HG03575 (cell line): ENCODE measurements at regions not wholly inside any gene's neighbourhood (a gene's known extent, or its start where the extent isn't known, plus 50 kb on each side); places are given as distances from the start of the nearest gene placed in this dataset.

ENCODE experiments used
- ATAC-seq: cut with Tn5 transposase; IDR thresholded peaks from one replicate; pipeline ENCODE4 v1.9.1; 2021; ENCODE audit not compliant: unreplicated experiment, insufficient number of reproducible peaks, low FRiP score; ENCODE audit errors: extremely low read depth

DNA sequence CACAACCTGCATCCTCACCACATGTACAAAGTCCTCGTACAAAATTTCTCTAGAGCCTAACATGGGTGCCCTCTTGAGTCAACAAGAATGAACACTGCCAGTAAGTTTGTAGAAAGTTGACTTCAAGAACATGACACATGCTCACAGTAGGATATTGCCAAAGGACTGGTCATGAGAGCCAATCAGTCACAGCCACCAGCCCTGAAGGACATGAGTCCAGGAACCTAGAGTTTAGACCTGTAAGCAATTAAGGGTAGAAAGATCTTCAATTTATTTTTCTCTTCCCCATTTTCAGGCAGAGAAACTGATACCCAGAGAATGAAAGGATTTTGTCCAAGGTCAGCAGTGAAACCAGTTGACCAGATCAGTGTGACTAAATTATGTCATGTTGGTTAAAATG lies 96.1 kb downstream of the MAFB start:
- no peak for ATAC-seq

DNA sequence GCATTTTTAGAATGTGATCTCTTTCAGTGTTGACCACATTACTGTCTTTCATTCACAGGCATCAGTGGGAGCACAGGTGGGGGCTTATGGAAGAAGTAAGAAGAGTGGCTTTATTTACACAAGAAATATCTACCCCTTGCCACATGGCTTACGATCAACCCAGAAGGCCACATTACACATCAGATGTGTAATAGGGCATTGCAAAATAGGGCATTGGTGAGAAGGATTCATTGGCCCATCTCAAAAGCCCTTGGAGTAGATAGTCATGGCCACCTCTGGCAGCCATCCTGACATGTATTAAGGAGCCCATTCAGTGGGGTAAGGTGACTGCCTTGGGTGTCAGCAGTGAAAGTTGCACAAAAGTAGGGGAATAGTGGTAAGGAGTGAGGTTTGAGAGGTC lies 97.5 kb downstream of the MAFB start:
- ATAC-seq, result no peak

- no peak for ATAC-seq
Measured at GRCh38 chr20:40591119-40591518, 97.9 kb downstream of the MAFB start.

DNA sequence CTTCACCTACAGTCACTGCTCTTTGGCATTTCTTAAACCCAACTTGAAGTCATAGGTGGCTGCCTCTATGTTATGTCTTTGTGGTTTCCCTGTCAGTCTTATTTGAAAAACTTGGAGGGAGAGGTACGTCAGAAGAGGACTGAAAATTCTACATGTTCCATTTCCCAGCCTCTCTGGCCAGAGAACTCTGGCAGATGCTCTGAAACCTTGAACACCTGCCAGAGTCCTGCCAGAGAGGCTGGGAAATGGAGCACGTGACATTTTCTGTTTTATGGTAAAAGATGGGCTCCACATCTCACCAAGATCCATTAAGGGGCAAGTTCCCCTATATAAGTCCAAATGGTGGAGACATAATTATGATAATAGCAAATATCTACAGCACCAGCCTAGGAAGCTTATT lies 99.5 kb downstream of the MAFB start:
- ATAC-seq, result no peak

- ATAC-seq, result no peak
Measured at GRCh38 chr20:40588891-40589290, 100.1 kb downstream of the MAFB start.

- ATAC-seq, result no peak
Measured at GRCh38 chr20:40587038-40587437, 102.0 kb downstream of the MAFB start.

- no peak for ATAC-seq
Measured at GRCh38 chr20:40584130-40584809, 104.8 kb downstream of the MAFB start.

DNA sequence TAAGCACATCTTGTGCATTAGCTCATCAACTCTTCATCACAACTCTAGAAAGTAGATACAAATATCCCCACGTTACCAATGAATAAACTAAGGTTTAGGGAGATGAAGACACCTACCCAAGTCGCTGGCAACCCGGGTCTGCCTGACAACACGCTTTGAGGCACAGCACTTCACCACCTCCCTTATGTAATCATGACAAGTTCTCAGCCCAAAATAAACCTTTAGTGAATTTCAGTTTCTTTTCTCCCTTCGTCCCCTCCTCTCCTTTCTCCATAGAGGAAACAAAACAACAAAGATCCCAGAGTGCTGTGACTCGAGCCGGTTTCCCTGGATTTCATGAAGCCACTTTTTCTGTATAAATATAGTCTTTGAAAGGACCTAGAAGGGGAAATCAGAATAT lies 105.4 kb downstream of the MAFB start:
- ATAC-seq, result no peak

GRCh38 chr20:40583205-40583604 lies 105.8 kb downstream of the MAFB start:
- ATAC-seq, result no peak

GRCh38 chr20:40582531-40582930 lies 106.5 kb downstream of the MAFB start:
- ATAC-seq, result no peak

- no peak for ATAC-seq
Measured at GRCh38 chr20:40579701-40580100, 109.3 kb downstream of the MAFB start.

GRCh38 chr20:40578961-40579360 lies 110.1 kb downstream of the MAFB start:
- ATAC-seq, result no peak

GRCh38 chr20:40575851-40576250 lies 113.2 kb downstream of the MAFB start:
- no peak for ATAC-seq

GRCh38 chr20:40572251-40572650 lies 116.8 kb downstream of the MAFB start:
- ATAC-seq, result no peak

DNA sequence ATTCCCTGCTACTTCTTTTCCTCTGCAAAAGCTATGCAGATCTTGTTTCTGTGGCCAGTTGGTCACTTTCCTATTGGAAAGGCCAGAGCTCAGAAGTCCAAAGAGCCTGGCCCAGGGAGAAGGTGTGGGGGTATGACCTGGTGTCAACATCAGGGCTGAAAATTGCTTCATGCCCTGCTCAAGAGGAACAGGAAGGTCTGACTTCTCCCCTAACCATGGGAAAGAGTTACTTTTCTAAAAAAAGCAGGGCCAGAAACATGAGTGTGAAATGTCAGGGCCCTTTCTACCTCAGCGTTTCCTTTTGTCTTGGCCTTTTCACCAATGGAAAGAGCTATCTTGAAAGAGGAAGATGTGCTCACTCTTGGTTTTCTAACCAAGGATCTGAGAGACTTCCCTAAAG lies 117.4 kb downstream of the MAFB start:
- no peak for ATAC-seq

DNA sequence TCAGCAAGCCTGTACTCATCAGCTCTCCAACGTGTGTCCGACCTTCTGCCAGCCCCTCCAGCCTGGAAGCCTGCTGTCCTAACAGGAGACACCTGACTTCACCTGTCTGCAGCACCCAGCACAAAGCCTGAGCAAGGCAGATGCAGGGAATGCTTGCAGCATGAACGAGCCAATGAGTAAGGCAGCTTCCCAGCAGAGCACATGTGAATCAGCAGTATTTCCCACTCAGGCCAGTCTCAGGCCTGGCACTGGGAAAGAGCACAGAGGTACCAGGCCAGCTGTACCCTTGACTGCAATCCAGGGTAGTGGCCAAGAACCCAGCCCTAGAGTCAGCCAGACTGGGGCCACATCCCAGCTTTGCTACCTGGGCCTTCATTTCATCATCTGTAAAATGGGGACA lies 120.8 kb downstream of the MAFB start:
- ATAC-seq, result no peak

- ATAC-seq, result no peak
Measured at GRCh38 chr20:40565682-40566040, 123.4 kb downstream of the MAFB start.

- no peak for ATAC-seq
Measured at GRCh38 chr20:40565001-40565681, 123.9 kb downstream of the MAFB start.

GRCh38 chr20:40563296-40563950 lies 125.6 kb downstream of the MAFB start:
- ATAC-seq, result no peak

- no peak for ATAC-seq
Measured at GRCh38 chr20:40562031-40562430, 127.0 kb downstream of the MAFB start.
